HCT116 (cell line): ENCODE measurements at regions not wholly inside any gene's neighbourhood (a gene's known extent, or its start where the extent isn't known, plus 50 kb on each side); places are given as distances from the start of the nearest gene placed in this dataset.

ENCODE experiments used
- ATAC-seq: fragments of 200-7000 bp; cut with Tn5 transposase; 2 replicates; pipeline ENCODE4 v1.9.1; 2020; ENCODE audit warnings: mild to moderate bottlenecking, moderate library complexity
- BruUV-seq: library from RNA; stranded (reverse); fragments of 400-500 nt; replicated peaks from 2 replicates; lab custom pipeline; 2021; lab: Mats Ljungman, UMichigan
- CTCF ChIA-PET: fragments of 300-600 bp; sonication (Branson Sonifier 250); formaldehyde crosslinking; loops from one replicate; lab custom pipeline; 2021; ENCODE audit warnings: antibody characterized with exemption; lab: Charles Lee
- POLR2A ChIA-PET: fragments of 300-600, 350-600 bp; sonication (Branson Sonifier 250); formaldehyde crosslinking; loops from one replicate; lab custom pipeline; 2021; ENCODE audit warnings: antibody characterized with exemption; lab: Charles Lee
- RAD21 ChIA-PET, 2 experiments: fragments of 300-600 bp; sonication (Branson Sonifier 250); formaldehyde crosslinking; loops; one replicate each; lab custom pipeline; 2023; ENCODE audit warnings: low total read pairs in 2 of 2; ENCODE audit not compliant: uncharacterized antibody in 2 of 2, unreplicated experiment in 2 of 2, low non-redundant PET in 1 of 2; lab: Charles Lee
- DNase-seq: peaks from one replicate; pipeline ENCODE4 v3.0.0-alpha.2; 2010; ENCODE audit warnings: low read depth, low spot score
- H2AFZ ChIP-seq: fragments of 200-600 bp; shearing (Covaris generic), sonication (generic); 2 replicates; pipeline ENCODE4 v1.6.1; 2017; ENCODE audit warnings: low read depth, mixed run types, mixed read lengths, antibody characterized with exemption, low read length; ENCODE audit not compliant: poor library complexity, severe bottlenecking
- H3K27ac ChIP-seq: 2 replicates; pipeline ENCODE4 v1.5.1; 2012; ENCODE audit warnings: low read depth, low read length
- H3K27me3 ChIP-seq: fragments of 200-600 bp; sonication (generic); 2 replicates; pipeline ENCODE4 v1.6.1; 2016; ENCODE audit warnings: mixed run types, low read length, mixed read lengths; ENCODE audit not compliant: insufficient read depth
- H3K36me3 ChIP-seq, 2 experiments: fragments of 200-500 bp in 1 of 2; fragments of 200-600 bp in 1 of 2; sonication (Bioruptor generic) in 1 of 2; sonication (generic) in 1 of 2; 2 replicates each; pipeline versions ENCODE4 v1.5.1 to v1.6.1; 2014 to 2016; ENCODE audit warnings: low read length in 2 of 2, inconsistent platforms in 1 of 2, mixed read lengths in 1 of 2, mixed run types in 1 of 2; ENCODE audit not compliant: insufficient read depth in 2 of 2, control insufficient read depth in 1 of 2
- H3K4me1 ChIP-seq, 2 experiments: fragments of 200-600 bp in 1 of 2; sonication (generic) in 1 of 2; 2 replicates each; pipeline versions ENCODE4 v1.5.1 to v1.6.1; 2012 to 2017; ENCODE audit warnings: low read length in 2 of 2, inconsistent platforms in 1 of 2, mild to moderate bottlenecking in 1 of 2, mixed read lengths in 1 of 2, mixed run types in 1 of 2, moderate library complexity in 1 of 2; ENCODE audit not compliant: insufficient read depth in 2 of 2, control insufficient read depth in 1 of 2
- H3K4me2 ChIP-seq: fragments of 200-600 bp; sonication (generic); 2 replicates; pipeline ENCODE4 v1.6.1; 2017; ENCODE audit warnings: mixed run types, low read length, mixed read lengths
- H3K4me3 ChIP-seq, 2 experiments: fragments of 200-600 bp in 1 of 2; sonication (generic) in 1 of 2; replicated peaks in 1 of 2; 2 replicates each; pipeline ENCODE4 v1.5.1; 2011 to 2016; ENCODE audit warnings: low read length in 2 of 2, control low read depth in 1 of 2, low read depth in 1 of 2, mild to moderate bottlenecking in 1 of 2, mixed read lengths in 1 of 2, mixed run types in 1 of 2
- H3K79me2 ChIP-seq: fragments of 200-600 bp; sonication (generic); 2 replicates; pipeline ENCODE4 v1.6.1; 2017; ENCODE audit warnings: mild to moderate bottlenecking, mixed run types, low read length, moderate library complexity, mixed read lengths; ENCODE audit not compliant: insufficient read depth
- H3K9ac ChIP-seq: fragments of 200-600 bp; sonication (generic); 2 replicates; pipeline ENCODE4 v1.6.1; 2016; ENCODE audit warnings: low read length, mixed read lengths
- H3K9me2 ChIP-seq: fragments of 200-600 bp; sonication (generic), shearing (Covaris generic); 2 replicates; pipeline ENCODE4 v1.6.1; 2017; ENCODE audit warnings: mixed run types, mild to moderate bottlenecking, moderate library complexity; ENCODE audit not compliant: insufficient read depth
- H3K9me3 ChIP-seq, 2 experiments: fragments of 200-500 bp in 1 of 2; fragments of 200-600 bp in 1 of 2; sonication (Bioruptor generic) in 1 of 2; sonication (generic) in 1 of 2; 2 replicates each; pipeline ENCODE4 v1.6.1; 2014 to 2017; ENCODE audit warnings: low read length in 2 of 2, mixed read lengths in 2 of 2, inconsistent platforms in 1 of 2, low read depth in 1 of 2, mild to moderate bottlenecking in 1 of 2, mixed run types in 1 of 2, moderate library complexity in 1 of 2; ENCODE audit not compliant: control insufficient read depth in 1 of 2, insufficient read depth in 1 of 2
- H4K20me1 ChIP-seq: fragments of 200-600 bp; sonication (generic), shearing (Covaris generic); 2 replicates; pipeline ENCODE4 v1.6.1; 2017; ENCODE audit warnings: mixed run types, mild to moderate bottlenecking, moderate library complexity; ENCODE audit not compliant: insufficient read depth
- CBX3 ChIP-seq: IDR thresholded peaks from 2 replicates; pipeline ENCODE4 v1.6.1; 2012; ENCODE audit warnings: low read depth
- EGR1 ChIP-seq: IDR thresholded peaks from 2 replicates; pipeline ENCODE4 v1.6.1; 2012; ENCODE audit warnings: low read depth
- ELF1 ChIP-seq: IDR thresholded peaks from 2 replicates; pipeline ENCODE4 v1.6.1; 2012; ENCODE audit warnings: low read depth, borderline replicate concordance
- EZH2 ChIP-seq: fragments of 200-600 bp; sonication (generic); IDR thresholded peaks from 2 replicates; pipeline ENCODE4 v1.6.1; 2017; ENCODE audit warnings: antibody characterized with exemption, mixed run types
- EZH2phosphoT487 ChIP-seq: fragments of 200-600 bp; IDR thresholded peaks from 2 replicates; pipeline ENCODE4 v1.6.1; 2018; ENCODE audit warnings: antibody characterized with exemption, borderline replicate concordance
- JUND ChIP-seq: IDR thresholded peaks from 2 replicates; pipeline ENCODE4 v1.6.1; 2012
- POLR2AphosphoS5 ChIP-seq: IDR thresholded peaks from 2 replicates; pipeline ENCODE4 v1.6.1; 2011; ENCODE audit warnings: mild to moderate bottlenecking, low read depth, low read length, moderate library complexity
- YY1 ChIP-seq: IDR thresholded peaks from 2 replicates; pipeline ENCODE4 v1.6.1; 2011; ENCODE audit warnings: low read length, low read depth, moderate library complexity, mild to moderate bottlenecking; ENCODE audit not compliant: insufficient replicate concordance; ENCODE audit errors: extremely low read depth
- ZFX ChIP-seq: fragments of 450-650 bp; IDR thresholded peaks from 2 replicates; pipeline ENCODE4 v1.6.1; 2017
- ZNF274 ChIP-seq: fragments of 200-500 bp; sonication (Bioruptor generic); IDR thresholded peaks from 2 replicates; pipeline ENCODE4 v1.6.1; 2014; ENCODE audit warnings: mild to moderate bottlenecking, low read depth, low read length, inconsistent platforms
- intact Hi-C: fragments of 100-400 bp; cut with micrococcal nuclease; formaldehyde crosslinking; loops from 2 replicates; pipeline ENCODE4 v1.10.0; 2022
- TF ChIP-seq, protein P1 (sequence below): IDR thresholded peaks from 2 replicates; pipeline ENCODE4 v1.6.1; 2012
- TF ChIP-seq, protein P2 (sequence below): IDR thresholded peaks from 2 replicates; pipeline ENCODE4 v1.6.1; 2011; ENCODE audit warnings: mild to moderate bottlenecking, low read length, moderate library complexity; ENCODE audit not compliant: insufficient replicate concordance; ENCODE audit errors: extremely low read depth

DNA sequence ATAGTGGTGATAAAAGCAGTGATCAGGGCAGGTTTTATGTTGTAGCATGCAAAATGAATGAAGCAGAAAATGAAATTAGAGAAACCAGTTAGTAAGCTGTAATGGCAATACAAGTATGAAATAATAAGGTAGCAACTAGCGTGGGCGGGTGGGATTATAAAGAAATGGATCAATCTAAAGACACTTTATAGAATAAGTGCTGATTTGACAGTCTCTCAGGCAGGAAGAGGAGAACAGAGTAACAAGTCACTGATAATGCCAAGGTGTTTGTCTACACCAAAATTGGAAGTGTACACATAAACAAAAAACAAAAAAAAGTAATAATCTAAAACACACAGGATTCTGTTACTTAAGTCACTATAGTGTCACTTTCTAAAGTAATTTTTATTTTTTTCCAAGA is 51.0 kb upstream of the PCBP1 start:
- H3K27ac ChIP-seq = no peak overlapping the region
- no peaks in the 10 kb centered on the region for H3K4me1 ChIP-seq
- no peaks in the 10 kb centered on the region for H3K9me3 ChIP-seq
- TF ChIP-seq, protein P1, sequence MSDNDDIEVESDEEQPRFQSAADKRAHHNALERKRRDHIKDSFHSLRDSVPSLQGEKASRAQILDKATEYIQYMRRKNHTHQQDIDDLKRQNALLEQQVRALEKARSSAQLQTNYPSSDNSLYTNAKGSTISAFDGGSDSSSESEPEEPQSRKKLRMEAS = no peak
- no peak for TF ChIP-seq JUND
- TF ChIP-seq YY1 = no peak
- no peak for TF ChIP-seq EZH2phosphoT487
- TF ChIP-seq ZNF274 = no peak
- TF ChIP-seq EGR1 = no peak
- no peak for TF ChIP-seq POLR2AphosphoS5
- no peak for TF ChIP-seq ZFX
- no peak for TF ChIP-seq ELF1
- no peak for TF ChIP-seq CBX3
- TF ChIP-seq, protein P2, sequence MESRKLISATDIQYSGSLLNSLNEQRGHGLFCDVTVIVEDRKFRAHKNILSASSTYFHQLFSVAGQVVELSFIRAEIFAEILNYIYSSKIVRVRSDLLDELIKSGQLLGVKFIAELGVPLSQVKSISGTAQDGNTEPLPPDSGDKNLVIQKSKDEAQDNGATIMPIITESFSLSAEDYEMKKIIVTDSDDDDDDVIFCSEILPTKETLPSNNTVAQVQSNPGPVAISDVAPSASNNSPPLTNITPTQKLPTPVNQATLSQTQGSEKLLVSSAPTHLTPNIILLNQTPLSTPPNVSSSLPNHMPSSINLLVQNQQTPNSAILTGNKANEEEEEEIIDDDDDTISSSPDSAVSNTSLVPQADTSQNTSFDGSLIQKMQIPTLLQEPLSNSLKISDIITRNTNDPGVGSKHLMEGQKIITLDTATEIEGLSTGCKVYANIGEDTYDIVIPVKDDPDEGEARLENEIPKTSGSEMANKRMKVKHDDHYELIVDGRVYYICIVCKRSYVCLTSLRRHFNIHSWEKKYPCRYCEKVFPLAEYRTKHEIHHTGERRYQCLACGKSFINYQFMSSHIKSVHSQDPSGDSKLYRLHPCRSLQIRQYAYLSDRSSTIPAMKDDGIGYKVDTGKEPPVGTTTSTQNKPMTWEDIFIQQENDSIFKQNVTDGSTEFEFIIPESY = no peak
- no peak for TF ChIP-seq EZH2
- TF ChIP-seq, all 23 proteins: peak for 0
- H3K27me3 ChIP-seq = no peaks in the 10 kb centered on the region
- no TSS peak for BruUV-seq
- H3K4me2 ChIP-seq = no peak overlapping the region
- no peaks in the 10 kb centered on the region for H3K9me2 ChIP-seq
- H3K36me3 ChIP-seq = no peaks in the 10 kb centered on the region
- H3K79me2 ChIP-seq = no peaks in the 10 kb centered on the region
- CTCF ChIA-PET = no interaction called here
- no peak overlapping the region for H2AFZ ChIP-seq
- POLR2A ChIA-PET = no interaction called here
- H3K4me3 ChIP-seq = no peak overlapping the region
- RAD21 ChIA-PET = no interaction called here
- DNase-seq (no peak), ATAC-seq (no peak)
- H3K9ac ChIP-seq = no peak overlapping the region
- intact Hi-C loops = no loop called here
- no peaks in the 10 kb centered on the region for H4K20me1 ChIP-seq
